ENCODE measurements at regions not wholly inside any gene's neighbourhood (a gene's known extent, or its start where the extent isn't known, plus 50 kb on each side); places are given as distances from the start of the nearest gene placed in this dataset.

- TF ChIP-seq GATA2 (IDR thresholded peaks at IDR 0.05; ENCODE audit: low read depth, low read length) = no peak
- no peak for TF ChIP-seq GATA3 (IDR thresholded peaks at IDR 0.05; ENCODE audit: low read depth, low read length)
Observed at GRCh38 chr13:105316731-105317130, 1218.7 kb downstream of the EFNB2 start.

Data from SH-SY5Y (cell line).